ENCODE measurements at regions not wholly inside any gene's neighbourhood (a gene's known extent, or its start where the extent isn't known, plus 50 kb on each side); places are given as distances from the start of the nearest gene placed in this dataset.
A peak's percentile ranks its signal among the peaks of the same experiment; 100 is the strongest.

GRCh38 chr4:11675051-11675800, 246.5 kb upstream of the HS3ST1 start:
- Histone ChIP-seq H3K36me3 (ENCODE audit: low read depth) (no peaks in the 10 kb centered on the region), H3K4me1 (ENCODE audit: insufficient read depth, poor library complexity, severe bottlenecking) (no peaks in the 10 kb centered on the region), H3K9me3 (ENCODE audit: severe bottlenecking) (no peaks in the 10 kb centered on the region), H3K27me3 (ENCODE audit: insufficient read depth, poor library complexity, severe bottlenecking) (no peaks in the 10 kb centered on the region), H3K27ac (ENCODE audit: poor library complexity, severe bottlenecking) (no peak overlapping the region), H3K4me3 (ENCODE audit: severe bottlenecking) (no peak overlapping the region)
- DNase-seq (ENCODE audit: low spot score) (no peak), ATAC-seq (ENCODE audit: low read depth) (no peak)
- no peak for TF ChIP-seq CTCF (IDR thresholded peaks at IDR 0.05; ENCODE audit: poor library complexity, severe bottlenecking)

GRCh38 chr4:11670304-11670703, 241.6 kb upstream of the HS3ST1 start:
- Histone ChIP-seq H3K4me1 (ENCODE audit: insufficient read depth, poor library complexity, severe bottlenecking) (no peaks in the 10 kb centered on the region), H3K9me3 (ENCODE audit: severe bottlenecking) (no peaks in the 10 kb centered on the region), H3K27ac (ENCODE audit: poor library complexity, severe bottlenecking) (no peak overlapping the region), H3K36me3 (ENCODE audit: low read depth) (no peaks in the 10 kb centered on the region), H3K27me3 (ENCODE audit: insufficient read depth, poor library complexity, severe bottlenecking) (no peaks in the 10 kb centered on the region), H3K4me3 (ENCODE audit: severe bottlenecking) (no peak overlapping the region)
- DNase-seq (ENCODE audit: low spot score) = no peak
- ATAC-seq (ENCODE audit: low read depth) = 0 out of 3 replicates have a peak, but pooled peaks have one; percentile 33
- no peak for TF ChIP-seq CTCF (IDR thresholded peaks at IDR 0.05; ENCODE audit: poor library complexity, severe bottlenecking)

GRCh38 chr4:11669156-11669555, 240.5 kb upstream of the HS3ST1 start:
- H3K36me3 ChIP-seq (ENCODE audit: low read depth) = no peaks in the 10 kb centered on the region
- H3K27ac ChIP-seq (ENCODE audit: poor library complexity, severe bottlenecking) = no peak overlapping the region
- ATAC-seq (ENCODE audit: low read depth) = no peak
- H3K27me3 ChIP-seq (ENCODE audit: insufficient read depth, poor library complexity, severe bottlenecking) = no peaks in the 10 kb centered on the region
- no peak for DNase-seq (ENCODE audit: low spot score)
- H3K9me3 ChIP-seq (ENCODE audit: severe bottlenecking) = no peaks in the 10 kb centered on the region
- TF ChIP-seq CTCF (IDR thresholded peaks at IDR 0.05; ENCODE audit: poor library complexity, severe bottlenecking) = no peak
- no peaks in the 10 kb centered on the region for H3K4me1 ChIP-seq (ENCODE audit: insufficient read depth, poor library complexity, severe bottlenecking)
- H3K4me3 ChIP-seq (ENCODE audit: severe bottlenecking) = no peak overlapping the region

- Histone ChIP-seq H3K4me1 (ENCODE audit: insufficient read depth, poor library complexity, severe bottlenecking) (no peaks in the 10 kb centered on the region), H3K4me3 (ENCODE audit: severe bottlenecking) (no peak overlapping the region), H3K9me3 (ENCODE audit: severe bottlenecking) (no peaks in the 10 kb centered on the region), H3K36me3 (ENCODE audit: low read depth) (no peaks in the 10 kb centered on the region), H3K27me3 (ENCODE audit: insufficient read depth, poor library complexity, severe bottlenecking) (no peaks in the 10 kb centered on the region), H3K27ac (ENCODE audit: poor library complexity, severe bottlenecking) (no peak overlapping the region)
- ATAC-seq (ENCODE audit: low read depth) (no peak), DNase-seq (ENCODE audit: low spot score) (no peak)
- no peak for TF ChIP-seq CTCF (IDR thresholded peaks at IDR 0.05; ENCODE audit: poor library complexity, severe bottlenecking)
Observed at GRCh38 chr4:11663114-11663513, 234.4 kb upstream of the HS3ST1 start.

Data from RWPE2 (cell line).